HG02885 (cell line): ENCODE measurements at regions not wholly inside any gene's neighbourhood (a gene's known extent, or its start where the extent isn't known, plus 50 kb on each side); places are given as distances from the start of the nearest gene placed in this dataset.

Source experiments
- ATAC-seq: cut with Tn5 transposase; IDR thresholded peaks from one replicate; pipeline ENCODE4 v1.9.1; 2021; ENCODE audit warnings: mild to moderate bottlenecking; ENCODE audit not compliant: unreplicated experiment, poor library complexity

DNA sequence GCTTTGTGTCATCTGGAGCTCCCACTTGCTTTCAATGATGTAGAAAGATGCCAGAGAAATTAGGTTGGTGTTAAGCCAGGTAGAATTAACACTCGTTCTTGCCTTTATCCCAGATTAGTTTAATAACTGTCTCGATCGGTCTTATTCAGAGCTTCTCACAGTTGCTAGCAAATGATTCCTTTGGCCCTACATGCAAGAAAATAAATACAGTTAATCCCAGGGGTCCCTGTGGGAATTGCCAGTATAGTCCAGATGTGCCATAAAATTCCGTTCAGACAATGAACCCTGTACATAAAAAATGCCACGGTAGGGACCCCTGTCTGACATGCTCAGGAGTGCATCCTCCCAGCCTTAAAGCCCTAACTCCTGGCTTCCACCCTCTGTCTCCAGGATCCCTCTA, 207.5 kb downstream of the ARHGAP12 start:
- no peak for ATAC-seq

DNA sequence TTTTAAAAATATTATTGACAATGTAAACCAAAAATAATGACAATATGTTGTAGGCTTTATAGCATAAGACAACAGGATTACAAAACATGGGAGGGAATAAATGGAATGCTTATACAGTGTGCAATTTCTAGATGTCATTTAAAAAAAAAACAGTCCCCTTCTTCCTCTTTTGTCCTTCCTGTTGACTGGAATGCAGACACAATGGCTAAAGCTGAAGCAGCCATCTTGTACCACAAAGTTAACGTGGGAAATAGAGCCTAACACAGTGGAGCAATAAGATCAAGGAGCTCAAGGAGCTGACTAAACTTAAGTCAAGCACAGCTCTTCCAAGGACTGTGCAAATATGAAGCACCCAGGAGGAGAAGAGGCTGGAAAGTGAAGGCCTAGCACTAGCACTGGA, 208.1 kb downstream of the ARHGAP12 start:
- no peak for ATAC-seq

DNA sequence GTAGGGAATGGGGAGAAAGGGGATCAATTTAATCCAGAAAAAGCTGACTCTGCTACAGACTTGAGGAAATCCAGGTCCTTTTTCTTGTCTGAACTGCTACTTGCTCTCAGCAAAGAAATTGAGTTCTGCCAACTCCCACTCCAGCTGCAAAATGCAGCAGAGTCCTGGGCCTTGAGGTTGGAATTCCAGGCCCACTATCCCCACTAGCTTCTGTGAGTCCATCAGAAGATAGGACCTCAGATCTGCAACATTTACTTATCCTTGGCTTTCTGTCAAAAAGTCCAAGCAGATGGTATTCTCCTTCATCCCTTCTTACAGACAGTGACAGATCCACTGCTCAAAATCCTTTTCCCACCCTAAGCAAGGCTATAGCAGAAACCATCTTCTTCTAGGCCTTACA, 219.2 kb downstream of the ARHGAP12 start:
- ATAC-seq: no peak

DNA sequence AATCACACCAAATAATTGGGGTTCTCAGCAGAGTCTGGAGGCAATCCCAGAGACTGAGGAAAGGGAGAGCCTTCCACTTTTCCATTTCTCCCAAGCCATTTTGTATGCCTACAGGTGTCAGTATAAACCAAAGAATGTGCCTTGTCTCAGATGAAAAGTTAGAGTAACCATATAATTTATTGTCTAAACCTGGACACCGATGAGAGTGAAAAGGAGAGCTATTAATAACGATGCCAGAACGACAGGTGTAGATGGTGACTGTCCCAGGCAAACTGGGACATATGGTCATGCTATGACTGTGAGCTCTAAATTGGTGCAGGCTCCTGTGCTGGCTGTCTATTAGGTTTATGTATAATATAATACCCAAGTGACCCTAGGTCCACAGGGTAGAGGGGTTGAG, 219.6 kb downstream of the ARHGAP12 start:
- ATAC-seq: no peak

DNA sequence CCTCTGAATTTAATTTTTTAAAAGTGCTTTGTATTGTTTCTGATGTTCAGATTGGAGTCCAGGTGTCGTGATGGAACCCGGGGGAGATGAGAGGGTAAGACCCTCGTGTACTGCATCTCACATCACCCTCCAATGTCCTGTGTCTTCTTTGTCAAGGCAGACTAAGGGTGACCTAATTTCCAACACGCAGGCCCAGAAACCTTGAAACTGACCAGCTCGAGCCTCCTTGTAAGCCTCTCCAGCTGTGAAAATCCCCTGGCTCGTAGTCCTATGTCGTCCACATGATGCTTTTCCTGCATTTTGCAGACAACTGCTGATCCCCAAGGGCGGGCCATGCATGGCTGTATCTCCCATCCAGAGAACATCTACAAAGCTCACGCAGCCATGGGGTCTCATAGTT, 220.2 kb downstream of the ARHGAP12 start:
- ATAC-seq: no peak

DNA sequence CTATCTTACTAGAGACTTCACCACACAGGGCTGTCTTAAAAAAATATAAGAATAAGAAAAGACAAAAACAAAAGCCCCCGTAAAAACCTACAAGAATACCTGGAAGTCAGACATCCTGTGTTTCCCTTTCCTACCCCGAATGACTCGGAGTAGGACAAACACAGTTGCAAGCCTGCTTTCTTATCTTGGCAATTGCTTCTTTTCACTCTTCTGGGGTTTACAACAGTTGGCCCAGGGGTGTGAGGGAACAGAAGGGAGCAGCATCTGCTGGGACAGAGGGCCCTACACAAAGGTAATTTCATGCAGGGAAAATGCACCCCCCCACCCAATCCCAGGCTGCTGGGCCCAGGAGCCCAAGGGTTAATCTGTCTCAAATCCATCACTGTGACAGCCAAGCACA, 220.6 kb downstream of the ARHGAP12 start:
- ATAC-seq: peak; percentile 6

DNA sequence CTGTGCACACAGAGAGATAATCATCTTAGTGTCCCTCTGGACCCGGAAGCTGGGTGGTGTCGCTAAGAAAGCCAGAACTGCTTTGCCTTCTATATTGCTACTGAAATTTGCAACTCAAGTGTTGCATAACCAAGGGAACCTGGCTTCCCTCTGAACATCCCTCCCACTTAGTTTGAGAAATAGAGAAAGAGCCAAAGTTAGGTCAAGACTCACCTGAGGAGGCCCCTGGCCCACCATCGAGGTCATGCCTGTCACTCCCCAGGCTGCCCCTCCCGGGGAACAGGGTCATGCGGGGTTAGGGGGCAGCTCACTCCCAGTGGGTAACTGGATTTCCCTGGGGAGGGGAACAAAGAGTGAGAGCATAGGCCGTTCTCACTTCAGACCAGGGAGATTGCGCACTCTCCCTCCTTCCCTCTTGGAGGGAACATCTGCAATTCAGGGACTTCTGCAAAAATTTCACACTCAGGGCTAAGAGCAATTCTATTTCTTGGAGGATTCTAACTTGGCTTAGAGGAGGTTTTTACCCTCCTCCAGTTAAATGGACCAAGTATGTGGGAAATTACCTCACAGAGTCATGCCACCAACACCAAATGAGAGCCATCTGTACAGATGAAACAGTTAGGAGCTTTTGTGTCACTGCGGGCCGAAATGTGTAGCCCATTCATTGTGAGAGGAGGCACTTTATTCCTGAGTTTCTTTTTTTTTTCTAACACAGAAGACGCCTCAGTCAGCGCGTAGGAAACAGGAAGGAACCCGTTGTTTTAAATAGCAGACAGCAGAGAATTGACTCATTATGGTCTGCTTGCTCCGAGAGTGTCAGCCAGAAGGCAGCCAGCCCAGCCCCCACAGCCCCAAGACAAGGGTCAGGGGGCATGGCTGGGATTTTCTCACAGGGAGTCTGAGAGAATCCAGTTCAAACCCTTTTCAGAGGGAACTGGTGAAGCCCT, 221.3 kb downstream of the ARHGAP12 start:
- peak; percentile 91 for ATAC-seq

DNA sequence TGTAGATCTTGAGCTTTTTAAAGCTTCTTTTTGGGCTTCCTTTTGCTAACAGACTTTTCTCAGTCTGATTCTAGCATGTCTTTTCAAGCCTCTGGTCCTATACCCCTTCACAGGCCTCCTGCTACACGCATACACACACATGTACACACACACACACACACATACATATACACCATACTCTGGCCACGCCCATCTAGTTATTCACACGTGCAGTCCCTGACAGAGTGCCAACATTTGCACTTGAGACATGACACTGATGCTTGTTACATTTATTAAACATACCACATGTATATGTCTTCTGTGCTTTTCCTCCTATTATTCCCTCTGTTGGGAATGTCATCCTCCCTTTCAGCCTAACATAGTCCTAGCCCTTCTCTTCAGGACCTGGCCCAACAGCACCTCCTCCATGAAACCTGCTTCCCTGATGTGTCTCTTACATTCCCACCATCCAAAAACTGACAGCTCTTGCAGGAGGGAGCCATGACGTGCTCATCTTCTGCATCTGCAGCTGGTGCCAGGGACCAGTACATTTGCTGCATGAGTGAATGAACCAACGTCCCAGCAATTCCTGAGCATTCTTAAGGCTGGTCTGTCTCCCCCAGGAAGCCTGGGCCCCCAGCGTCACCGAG, 222.1 kb downstream of the ARHGAP12 start:
- no peak for ATAC-seq

DNA sequence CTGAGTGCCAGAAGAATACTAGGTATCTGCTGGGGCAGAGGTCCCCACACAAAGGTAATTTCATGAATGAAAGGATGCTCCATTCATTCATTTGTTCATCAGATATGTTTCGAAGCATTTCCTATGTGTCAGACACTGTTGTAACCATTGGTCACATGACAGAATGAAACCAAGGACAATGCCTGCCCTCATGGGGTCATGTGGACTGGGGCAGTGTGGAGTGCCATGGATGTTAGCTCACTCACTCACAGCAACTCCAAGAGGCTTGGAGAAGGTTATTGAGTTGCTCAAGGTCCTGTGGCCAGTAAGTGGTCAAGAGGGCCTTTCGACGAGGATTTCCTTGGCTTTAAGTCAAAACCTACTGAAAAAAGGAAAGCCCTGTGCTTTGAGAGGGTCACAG, 223.5 kb downstream of the ARHGAP12 start:
- no peak for ATAC-seq

DNA sequence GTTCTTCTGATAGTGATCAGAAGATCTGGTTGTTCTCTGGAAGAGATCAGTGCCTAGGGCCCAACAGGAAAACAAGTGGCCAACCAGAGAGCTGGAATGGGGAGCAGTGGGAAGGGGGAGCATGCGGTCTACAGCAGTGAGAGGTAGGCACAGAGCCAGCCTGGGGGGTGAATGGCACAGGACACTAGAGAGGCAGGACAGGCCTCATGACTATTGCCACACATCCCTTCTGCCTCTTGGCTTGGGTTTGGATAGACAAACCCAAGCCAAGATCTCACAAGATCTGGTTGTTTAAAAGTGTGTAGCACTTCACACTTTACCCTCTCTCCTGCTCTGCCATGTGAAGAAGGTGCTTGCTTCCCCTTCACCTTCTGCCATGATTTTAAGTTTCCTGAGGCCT, 224.4 kb downstream of the ARHGAP12 start:
- ATAC-seq: no peak

DNA sequence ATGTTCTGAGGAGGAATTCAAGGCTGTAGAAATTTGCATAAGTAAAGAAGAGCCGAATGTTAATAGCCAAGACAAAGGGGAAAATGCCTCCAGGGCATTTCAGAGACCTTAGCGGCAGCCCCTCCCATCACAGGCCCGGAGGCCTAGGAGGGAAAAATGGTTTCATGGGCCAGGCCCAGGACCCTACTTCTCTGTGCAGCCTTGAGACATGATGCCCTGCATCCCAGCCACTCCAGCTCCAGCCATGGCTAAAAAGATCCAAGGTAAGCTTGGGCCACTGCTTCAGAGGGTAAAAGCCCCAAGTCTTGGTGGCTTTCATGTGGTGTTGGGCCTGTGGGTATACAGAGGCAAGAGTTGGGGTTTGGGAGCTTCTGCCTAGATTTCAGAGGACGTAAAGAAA, 225.7 kb downstream of the ARHGAP12 start:
- no peak for ATAC-seq

DNA sequence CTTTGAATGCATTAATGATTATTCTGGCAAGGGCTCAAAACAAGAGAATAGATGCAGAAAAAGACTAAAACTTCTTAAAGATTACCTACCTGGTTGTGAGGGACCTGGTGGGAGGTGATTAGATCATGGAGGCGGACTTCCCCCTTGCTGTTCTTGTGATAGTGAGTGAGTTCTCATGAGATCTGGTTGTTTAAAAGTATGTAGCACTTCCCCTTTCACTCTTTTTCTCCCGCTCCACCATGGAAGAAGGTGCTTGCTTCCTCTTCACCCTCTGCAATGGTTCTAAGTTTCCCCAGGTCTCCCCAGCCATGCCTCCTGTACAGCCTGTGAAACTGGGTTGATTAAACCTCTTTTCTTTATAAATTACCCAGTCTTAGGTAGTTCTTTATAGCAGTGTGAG, 226.6 kb downstream of the ARHGAP12 start:
- ATAC-seq: peak; percentile 52

DNA sequence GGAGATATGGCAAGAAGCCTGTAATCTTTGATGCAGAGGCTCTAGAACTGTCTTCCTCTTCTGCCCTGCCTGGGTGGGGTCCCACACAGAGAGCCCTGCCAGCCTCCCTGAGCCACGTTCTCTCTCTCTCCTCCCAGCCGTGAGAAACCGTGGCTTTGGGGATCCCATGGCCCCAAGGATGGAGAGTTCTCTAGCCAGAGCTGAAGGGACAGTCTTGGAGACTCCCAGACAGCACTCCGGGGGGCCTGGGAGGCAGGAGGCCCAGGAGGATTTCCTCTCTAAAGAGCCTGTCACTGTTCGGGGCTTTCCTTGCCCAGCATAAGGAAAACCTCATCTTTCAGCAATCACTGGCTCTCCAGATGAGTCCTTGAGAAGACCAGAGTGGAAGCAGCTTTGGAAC, 227.1 kb downstream of the ARHGAP12 start:
- peak; percentile 17 for ATAC-seq

DNA sequence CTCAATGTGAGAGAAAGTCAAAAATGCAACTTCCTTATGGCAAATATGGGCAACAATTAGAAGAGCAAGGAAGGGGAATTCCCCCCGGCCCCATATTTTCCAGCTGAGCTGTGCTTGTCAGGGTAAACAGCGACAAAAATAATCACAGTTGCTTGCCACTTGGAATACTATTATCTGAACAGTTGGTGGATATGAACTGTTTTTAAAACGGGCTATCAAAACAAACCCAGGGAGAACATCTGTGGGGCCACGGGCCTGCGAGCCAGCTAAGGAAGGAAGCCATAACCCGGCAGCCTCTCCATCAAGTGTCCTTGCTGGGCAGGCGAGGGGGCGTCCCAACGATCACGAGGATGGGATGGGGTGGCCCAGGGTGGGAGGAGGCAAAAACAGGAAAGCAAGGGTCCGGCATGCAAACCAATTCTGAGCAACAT, 228.4 kb downstream of the ARHGAP12 start:
- ATAC-seq: no peak

DNA sequence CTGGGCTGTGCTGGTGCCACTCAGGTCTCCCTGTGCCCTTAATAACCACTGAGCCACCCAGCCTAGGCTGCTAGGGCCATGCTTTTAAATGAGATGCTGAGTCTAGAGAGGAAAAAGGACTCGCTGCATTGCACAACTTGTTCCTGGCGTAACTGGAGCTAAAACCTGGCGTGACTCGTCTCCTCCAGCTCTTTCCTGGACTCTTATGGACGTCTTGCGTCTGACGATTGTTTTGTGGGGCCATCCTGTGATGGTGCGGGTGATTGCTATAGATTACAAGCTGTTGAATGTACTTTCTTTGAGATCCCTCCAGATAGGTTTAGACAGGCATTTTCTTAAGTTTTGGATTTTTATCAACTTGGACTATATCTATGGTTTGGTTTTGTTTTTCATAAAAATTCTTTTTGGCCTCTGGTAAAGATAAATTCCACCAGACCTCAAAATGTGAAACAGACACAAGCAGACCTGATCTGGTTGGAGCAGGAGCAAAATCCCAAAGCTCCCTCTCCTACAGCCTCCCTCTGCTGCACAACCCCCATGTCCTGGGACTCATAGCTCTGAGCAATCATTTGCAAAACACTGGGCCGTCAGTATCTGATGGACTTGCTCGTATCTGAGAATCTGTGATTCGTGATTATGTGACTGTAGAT, 230.3 kb downstream of the ARHGAP12 start:
- ATAC-seq: no peak

DNA sequence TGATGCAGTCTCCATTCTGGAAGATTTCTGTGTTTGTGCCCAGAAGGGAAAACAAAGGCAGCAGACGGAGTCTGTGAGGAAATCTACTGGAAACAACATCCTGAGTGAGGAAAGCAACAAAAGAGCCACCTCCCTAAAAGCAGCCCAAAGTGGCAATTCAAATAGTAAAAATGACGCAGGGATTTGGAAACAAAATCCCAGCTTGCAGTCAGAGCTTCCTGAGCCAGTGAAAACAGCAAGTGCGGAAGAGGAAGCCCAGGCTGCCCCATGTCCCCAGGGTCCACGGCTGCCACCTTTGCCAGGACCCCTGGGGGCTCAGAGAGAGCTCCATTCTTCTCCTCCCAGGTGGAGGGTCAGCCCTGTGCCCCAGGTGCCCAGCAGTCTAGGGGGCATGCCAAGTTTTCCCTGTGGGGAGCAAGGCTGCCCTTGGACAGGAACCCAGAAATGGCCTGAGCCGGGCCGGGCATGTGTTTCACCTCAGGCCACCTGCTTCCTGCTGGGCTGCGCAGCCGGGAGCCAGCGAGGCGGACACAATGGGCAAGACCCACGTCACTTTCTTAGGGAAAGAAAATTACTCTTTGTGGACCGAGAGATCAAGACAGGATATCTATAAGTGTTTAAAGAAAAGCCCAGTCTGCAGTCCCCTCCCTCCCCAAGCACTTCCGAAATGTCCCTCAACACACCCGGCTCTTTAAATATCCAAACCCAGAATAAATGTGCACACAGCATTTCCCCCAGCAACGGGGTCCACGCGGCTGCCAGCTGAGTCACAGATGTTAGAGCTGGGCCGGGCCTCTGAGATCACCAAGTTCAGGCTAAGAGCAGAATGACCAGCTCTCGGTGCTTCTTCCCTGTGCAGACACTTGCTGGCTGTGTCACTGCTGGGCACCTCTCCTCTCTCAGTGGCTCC, 231.1 kb downstream of the ARHGAP12 start:
- no peak for ATAC-seq

DNA sequence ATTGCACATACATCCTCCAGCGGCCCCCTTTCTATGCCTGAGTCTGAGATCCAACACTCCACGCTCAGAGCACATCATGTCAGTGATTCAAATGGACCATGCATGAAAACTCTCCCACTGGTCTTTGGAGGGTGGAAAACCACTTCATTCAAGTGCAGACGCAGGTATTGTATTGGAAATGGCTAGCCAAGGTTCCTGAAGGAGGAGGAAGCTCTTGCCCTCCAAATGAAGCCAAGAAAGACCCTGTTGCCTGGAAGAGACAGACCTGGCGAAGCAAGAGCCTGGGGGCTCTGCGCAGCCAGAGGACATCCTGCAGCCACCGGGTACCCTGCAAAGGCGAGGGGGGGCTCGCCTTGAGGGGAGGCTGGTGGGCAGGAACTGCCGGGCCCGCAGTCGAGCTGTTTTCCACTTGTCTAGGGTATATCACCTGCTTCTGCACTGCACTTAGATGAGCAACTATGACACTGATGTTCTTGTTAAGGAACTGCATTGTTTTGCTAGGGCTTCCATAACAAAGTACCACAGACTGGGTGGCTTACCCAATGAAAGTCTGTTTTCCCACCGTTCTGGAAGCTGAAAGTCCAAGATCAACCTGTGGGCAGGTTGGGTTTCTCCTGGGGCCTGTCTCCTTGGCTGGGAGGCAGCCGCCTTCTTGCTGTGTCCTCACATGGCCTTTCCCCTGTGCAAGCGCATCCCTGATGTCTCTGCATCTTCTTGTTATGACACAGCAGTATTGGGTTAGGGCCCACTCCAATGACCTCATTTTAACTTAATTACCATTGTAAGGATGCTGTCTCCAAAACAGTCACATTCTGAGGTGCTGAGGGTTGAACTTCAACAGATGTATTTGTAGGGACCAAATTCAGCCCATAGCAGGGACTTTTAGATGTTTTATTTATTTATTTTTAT, 233.4 kb downstream of the ARHGAP12 start:
- ATAC-seq: no peak

DNA sequence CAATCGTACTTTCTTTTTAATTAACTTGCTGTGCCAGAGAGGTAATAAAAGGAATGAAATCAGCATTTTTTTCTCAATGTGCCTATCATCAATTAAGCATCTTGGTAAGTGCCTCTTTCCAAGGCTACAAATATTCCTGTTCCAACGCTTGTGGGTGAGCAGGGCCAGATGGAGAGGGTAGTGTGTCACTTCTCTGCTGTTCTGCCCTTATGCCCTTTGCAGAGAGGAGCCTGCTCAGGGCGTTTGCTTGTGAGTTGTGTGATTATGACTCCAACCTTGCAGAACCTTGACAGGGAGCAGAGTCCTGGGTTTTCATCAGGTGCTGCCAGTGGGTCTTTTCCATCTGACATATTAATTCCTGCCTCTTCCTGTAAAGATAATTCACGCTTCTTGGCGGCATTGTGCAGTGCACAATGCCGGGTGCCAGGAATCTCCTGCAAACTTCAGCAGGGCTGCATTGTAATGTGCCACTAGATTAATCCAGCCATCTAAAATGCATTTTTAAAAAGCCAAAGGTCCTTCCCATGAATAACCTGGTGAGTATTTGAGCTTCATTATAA, 234.4 kb downstream of the ARHGAP12 start:
- ATAC-seq: no peak

DNA sequence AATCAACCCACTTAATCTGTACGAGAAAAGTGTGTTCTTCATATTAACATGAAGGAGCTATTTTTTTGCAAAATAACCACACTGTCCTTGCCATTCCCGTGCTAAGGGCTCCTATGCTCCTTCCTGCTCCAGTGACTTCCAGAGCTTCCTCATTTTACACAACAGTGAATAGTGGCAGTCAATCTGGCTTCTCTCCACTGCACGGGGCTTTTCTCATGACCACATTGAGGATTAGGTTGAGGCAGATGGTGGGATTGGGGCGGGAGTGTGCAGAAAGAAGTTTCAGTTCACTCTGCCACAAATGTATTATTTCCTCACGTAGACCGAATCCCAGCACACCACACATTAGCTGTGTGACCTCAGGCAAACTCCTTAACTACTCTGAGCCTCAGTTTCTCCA, 235.1 kb downstream of the ARHGAP12 start:
- ATAC-seq: no peak
